DND-41 (cell line): ENCODE measurements at regions not wholly inside any gene's neighbourhood (a gene's known extent, or its start where the extent isn't known, plus 50 kb on each side); places are given as distances from the start of the nearest gene placed in this dataset.
A peak's percentile ranks its signal among the peaks of the same experiment; 100 is the strongest.

Source experiments
- ATAC-seq: fragments of 200-7000 bp; cut with Tn5 transposase; 3 replicates; pipeline ENCODE4 v1.9.1; 2021; ENCODE audit warnings: low read depth; ENCODE audit not compliant: insufficient read depth
- DNase-seq: peaks from one replicate; pipeline ENCODE4 v3.0.0-alpha.2; 2020
- H2AFZ ChIP-seq: 2 replicates; pipeline ENCODE4 v1.6.0; 2012; ENCODE audit warnings: low read depth, low read length
- H3K27ac ChIP-seq: 2 replicates; pipeline ENCODE4 v1.5.1; 2012; ENCODE audit warnings: low read length, inconsistent platforms
- H3K27me3 ChIP-seq: fragments of 200-600 bp; sonication (generic); 2 replicates; pipeline ENCODE4 v1.6.0; 2012; ENCODE audit warnings: low read length, mild to moderate bottlenecking, inconsistent platforms; ENCODE audit not compliant: insufficient read depth, poor library complexity
- H3K36me3 ChIP-seq: 2 replicates; pipeline ENCODE4 v1.5.1; 2012; ENCODE audit warnings: low read length, inconsistent platforms; ENCODE audit not compliant: insufficient read depth
- H3K4me1 ChIP-seq: 2 replicates; pipeline ENCODE4 v1.5.1; 2012; ENCODE audit warnings: mild to moderate bottlenecking, low read length; ENCODE audit not compliant: insufficient read depth
- H3K4me2 ChIP-seq: 2 replicates; pipeline ENCODE4 v1.6.0; 2012; ENCODE audit warnings: mild to moderate bottlenecking, moderate library complexity, low read length, inconsistent platforms; ENCODE audit not compliant: insufficient read depth
- H3K4me3 ChIP-seq, 2 experiments: fragments of 200-600 bp in 1 of 2; shearing (Covaris generic) in 1 of 2; 2 replicates each; pipeline ENCODE4 v1.5.1; 2012 to 2016; ENCODE audit warnings: inconsistent platforms in 2 of 2, low read length in 2 of 2, mild to moderate bottlenecking in 2 of 2, low read depth in 1 of 2, moderate library complexity in 1 of 2
- H3K79me2 ChIP-seq: 2 replicates; pipeline ENCODE4 v1.6.0; 2012; ENCODE audit warnings: low read length, inconsistent platforms; ENCODE audit not compliant: insufficient read depth
- H3K9ac ChIP-seq: 2 replicates; pipeline ENCODE4 v1.6.0; 2012; ENCODE audit warnings: low read depth, mild to moderate bottlenecking, inconsistent platforms, low read length, moderate library complexity
- H3K9me3 ChIP-seq: 2 replicates; pipeline ENCODE4 v1.5.1; 2012; ENCODE audit warnings: low read length, moderate library complexity, mild to moderate bottlenecking, inconsistent platforms; ENCODE audit not compliant: insufficient read depth, severe bottlenecking
- H4K20me1 ChIP-seq: 2 replicates; pipeline ENCODE4 v1.6.0; 2012; ENCODE audit warnings: low read length; ENCODE audit not compliant: insufficient read depth
- CTCF ChIP-seq: IDR thresholded peaks from 2 replicates; pipeline ENCODE4 v1.5.1; 2012; ENCODE audit warnings: borderline replicate concordance, low read length, moderate library complexity, mild to moderate bottlenecking; ENCODE audit not compliant: poor library complexity, severe bottlenecking; ENCODE audit errors: extremely low read depth
- EZH2 ChIP-seq: IDR thresholded peaks from 3 replicates; pipeline ENCODE4 v1.6.1; 2012; ENCODE audit warnings: borderline replicate concordance, low read depth, mild to moderate bottlenecking, moderate library complexity, low read length, inconsistent platforms; ENCODE audit not compliant: severe bottlenecking

GRCh38 chr2:34099377-34099776 lies 500.3 kb upstream of the FAM98A start:
- no peaks in the 10 kb centered on the region for H3K27me3 ChIP-seq
- H3K4me1 ChIP-seq: no peaks in the 10 kb centered on the region
- H4K20me1 ChIP-seq: no peaks in the 10 kb centered on the region
- no peak overlapping the region for H3K27ac ChIP-seq
- TF ChIP-seq EZH2: no peak
- no peak for TF ChIP-seq CTCF
- H3K9me3 ChIP-seq: no peaks in the 10 kb centered on the region
- no peak for DNase-seq
- no peak overlapping the region for H3K9ac ChIP-seq
- no peak for ATAC-seq
- no peaks in the 10 kb centered on the region for H3K79me2 ChIP-seq
- H2AFZ ChIP-seq: no peak overlapping the region
- no peak overlapping the region for H3K4me3 ChIP-seq
- H3K4me2 ChIP-seq: no peak overlapping the region
- no peaks in the 10 kb centered on the region for H3K36me3 ChIP-seq

- no peak overlapping the region for H3K9ac ChIP-seq
Measured at GRCh38 chr2:34098256-34098655, 499.2 kb upstream of the FAM98A start.

GRCh38 chr2:34096562-34097171 lies 497.6 kb upstream of the FAM98A start:
- no peaks in the 10 kb centered on the region for H3K4me1 ChIP-seq
- H3K79me2 ChIP-seq: no peaks in the 10 kb centered on the region
- ATAC-seq (peak; percentile 67; the same call in 2 of the 3 replicates), DNase-seq (peak; percentile 39)
- no peak overlapping the region for H3K4me2 ChIP-seq
- H3K36me3 ChIP-seq: no peaks in the 10 kb centered on the region
- no peaks in the 10 kb centered on the region for H3K9me3 ChIP-seq
- no peaks in the 10 kb centered on the region for H4K20me1 ChIP-seq
- H3K4me3 ChIP-seq: no peak overlapping the region
- no peak overlapping the region for H3K27ac ChIP-seq
- no peaks in the 10 kb centered on the region for H3K27me3 ChIP-seq
- H3K9ac ChIP-seq: no peak overlapping the region
- TF ChIP-seq CTCF (peak; percentile 84), EZH2 (no peak)
- no peak overlapping the region for H2AFZ ChIP-seq

More at GRCh38 chr2:34098256-34098655, 499.2 kb upstream of the FAM98A start:
- no peak overlapping the region for H2AFZ ChIP-seq
- DNase-seq (no peak), ATAC-seq (no peak)
- H3K79me2 ChIP-seq: no peaks in the 10 kb centered on the region
- no peak overlapping the region for H3K4me2 ChIP-seq
- no peaks in the 10 kb centered on the region for H3K9me3 ChIP-seq
- no peaks in the 10 kb centered on the region for H3K27me3 ChIP-seq
- no peak overlapping the region for H3K4me3 ChIP-seq
- H4K20me1 ChIP-seq: no peaks in the 10 kb centered on the region
- H3K4me1 ChIP-seq: no peaks in the 10 kb centered on the region
- H3K36me3 ChIP-seq: no peaks in the 10 kb centered on the region
- TF ChIP-seq EZH2 (no peak), CTCF (no peak)
- no peak overlapping the region for H3K27ac ChIP-seq

DNA sequence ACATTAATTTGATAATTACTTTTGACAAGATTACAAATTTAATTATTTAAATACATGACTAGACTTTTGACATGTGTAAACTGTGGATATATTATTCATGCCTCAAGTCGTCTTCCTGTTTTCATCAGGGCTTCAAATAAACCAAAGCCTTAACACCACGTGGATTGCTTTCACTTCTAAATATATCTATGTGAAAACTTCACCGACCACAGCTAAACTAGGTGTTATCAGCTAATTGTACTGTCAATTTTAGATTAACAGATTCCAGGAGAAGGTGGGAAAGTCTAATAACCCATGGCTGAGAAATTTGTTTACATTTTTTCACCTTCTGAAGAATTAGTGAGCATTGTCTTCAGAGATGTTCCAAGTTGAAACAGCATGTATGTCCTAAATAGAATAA lies 494.7 kb upstream of the FAM98A start:
- TF ChIP-seq CTCF (no peak), EZH2 (no peak)
- Histone ChIP-seq H3K79me2 (no peaks in the 10 kb centered on the region), H3K27me3 (no peaks in the 10 kb centered on the region), H4K20me1 (no peaks in the 10 kb centered on the region), H3K4me3 (no peak overlapping the region), H3K36me3 (no peaks in the 10 kb centered on the region), H3K27ac (no peak overlapping the region), H3K9me3 (no peaks in the 10 kb centered on the region), H2AFZ (no peak overlapping the region), H3K9ac (no peak overlapping the region), H3K4me2 (no peak overlapping the region), H3K4me1 (no peaks in the 10 kb centered on the region)
- no peak for DNase-seq
- no peak for ATAC-seq
